C4-2B (cell line): ENCODE measurements at regions not wholly inside any gene's neighbourhood (a gene's known extent, or its start where the extent isn't known, plus 50 kb on each side); places are given as distances from the start of the nearest gene placed in this dataset.

Experiments used
- H3K27ac ChIP-seq: fragments of 450-650 bp; 2 replicates; pipeline ENCODE4 v1.5.1; 2017
- ZFX ChIP-seq: fragments of 450-650 bp; IDR thresholded peaks from 2 replicates; pipeline ENCODE4 v1.6.1; 2017
- TF ChIP-seq, protein P1 (sequence below): fragments of 450-650 bp; conservative IDR thresholded peaks from 2 replicates; pipeline ENCODE4 v1.5.1; 2017; ENCODE audit warnings: mild to moderate bottlenecking

- TF ChIP-seq, protein P1, sequence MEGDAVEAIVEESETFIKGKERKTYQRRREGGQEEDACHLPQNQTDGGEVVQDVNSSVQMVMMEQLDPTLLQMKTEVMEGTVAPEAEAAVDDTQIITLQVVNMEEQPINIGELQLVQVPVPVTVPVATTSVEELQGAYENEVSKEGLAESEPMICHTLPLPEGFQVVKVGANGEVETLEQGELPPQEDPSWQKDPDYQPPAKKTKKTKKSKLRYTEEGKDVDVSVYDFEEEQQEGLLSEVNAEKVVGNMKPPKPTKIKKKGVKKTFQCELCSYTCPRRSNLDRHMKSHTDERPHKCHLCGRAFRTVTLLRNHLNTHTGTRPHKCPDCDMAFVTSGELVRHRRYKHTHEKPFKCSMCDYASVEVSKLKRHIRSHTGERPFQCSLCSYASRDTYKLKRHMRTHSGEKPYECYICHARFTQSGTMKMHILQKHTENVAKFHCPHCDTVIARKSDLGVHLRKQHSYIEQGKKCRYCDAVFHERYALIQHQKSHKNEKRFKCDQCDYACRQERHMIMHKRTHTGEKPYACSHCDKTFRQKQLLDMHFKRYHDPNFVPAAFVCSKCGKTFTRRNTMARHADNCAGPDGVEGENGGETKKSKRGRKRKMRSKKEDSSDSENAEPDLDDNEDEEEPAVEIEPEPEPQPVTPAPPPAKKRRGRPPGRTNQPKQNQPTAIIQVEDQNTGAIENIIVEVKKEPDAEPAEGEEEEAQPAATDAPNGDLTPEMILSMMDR: no peak
- TF ChIP-seq ZFX: no peak
- no peak overlapping the region for H3K27ac ChIP-seq
Measured at GRCh38 chr7:112648781-112649180, 141.4 kb downstream of the TMEM168 start.

DNA sequence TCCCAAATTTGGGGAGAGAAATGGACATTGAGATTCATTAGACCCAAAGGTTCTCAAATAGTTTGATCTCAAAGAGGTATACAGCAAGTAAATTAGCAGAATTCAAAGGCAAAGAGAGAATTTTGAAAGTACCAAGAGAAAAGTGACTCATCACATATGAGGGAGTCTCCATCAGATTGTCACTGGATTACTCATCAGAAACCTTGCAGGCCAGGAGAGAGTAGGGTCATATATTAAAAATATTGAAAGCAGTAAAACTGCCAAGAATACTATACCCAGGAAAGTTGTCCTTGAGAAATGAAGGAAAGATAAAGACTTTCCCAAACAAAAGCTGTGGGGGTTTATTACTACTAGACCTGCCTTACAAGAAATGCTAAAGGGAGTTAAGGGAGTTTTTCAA is 140.6 kb downstream of the TMEM168 start:
- H3K27ac ChIP-seq: no peak overlapping the region
- TF ChIP-seq, protein P1: no peak
- no peak for TF ChIP-seq ZFX

GRCh38 chr7:112654322-112655216 is 135.6 kb downstream of the TMEM168 start:
- no peak for TF ChIP-seq ZFX
- TF ChIP-seq, protein P1: no peak
- H3K27ac ChIP-seq: no peak overlapping the region

- TF ChIP-seq, protein P1: peak; percentile 31
- TF ChIP-seq ZFX: no peak
- H3K27ac ChIP-seq: no peak overlapping the region
Measured at GRCh38 chr7:112665709-112666108, 124.5 kb downstream of the TMEM168 start.

- TF ChIP-seq, protein P1: no peak
- TF ChIP-seq ZFX: no peak
Measured at GRCh38 chr7:112668561-112668960, 121.6 kb downstream of the TMEM168 start.

GRCh38 chr7:112669306-112669705 is 120.9 kb downstream of the TMEM168 start:
- H3K27ac ChIP-seq: no peak overlapping the region
- TF ChIP-seq, protein P1: no peak
- no peak for TF ChIP-seq ZFX

More at GRCh38 chr7:112668561-112668960, 121.6 kb downstream of the TMEM168 start:
- no peak overlapping the region for H3K27ac ChIP-seq

- H3K27ac ChIP-seq: no peak overlapping the region
- TF ChIP-seq ZFX: no peak
- TF ChIP-seq, protein P1: no peak
Measured at GRCh38 chr7:112670193-112670592, 120.0 kb downstream of the TMEM168 start.
